Fibroblast of skin of abdomen (primary cell): ENCODE measurements at regions not wholly inside any gene's neighbourhood (a gene's known extent, or its start where the extent isn't known, plus 50 kb on each side); places are given as distances from the start of the nearest gene placed in this dataset.

Source experiments
- DNase-seq: peaks from one replicate; pipeline ENCODE4 v3.0.0-alpha.2; 2013

DNA sequence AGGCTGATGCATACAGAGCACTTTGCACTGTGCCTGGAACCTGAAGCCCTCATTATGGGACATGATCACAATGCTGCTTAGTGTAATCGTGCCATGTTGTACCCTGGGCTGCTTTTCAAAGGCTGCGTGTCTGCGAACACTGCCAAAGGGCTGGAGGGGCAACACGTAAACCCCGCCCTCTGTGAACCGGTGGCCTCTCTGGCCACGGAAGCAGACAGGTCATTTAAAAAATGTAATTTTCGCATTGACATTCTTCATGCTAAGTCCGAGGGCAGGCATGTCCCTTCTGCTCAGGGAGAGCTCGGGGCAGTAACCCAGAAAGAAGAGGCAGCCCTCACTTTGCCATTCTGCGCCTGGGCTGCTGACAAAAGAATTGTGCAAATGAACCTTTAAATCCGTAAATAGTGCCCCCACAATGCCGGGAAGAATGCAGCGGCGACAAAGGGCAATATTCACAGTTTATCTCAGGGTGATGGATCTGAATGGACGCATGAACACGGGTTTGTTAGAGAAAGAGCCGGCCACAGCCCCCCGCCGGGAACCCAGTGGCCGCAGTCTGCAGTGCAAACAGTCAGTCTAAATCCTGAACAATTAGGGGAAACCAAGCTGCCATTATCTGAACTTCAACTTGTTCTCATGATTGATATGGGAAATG, 226.1 kb downstream of the MYCN start:
- DNase-seq: no peak

DNA sequence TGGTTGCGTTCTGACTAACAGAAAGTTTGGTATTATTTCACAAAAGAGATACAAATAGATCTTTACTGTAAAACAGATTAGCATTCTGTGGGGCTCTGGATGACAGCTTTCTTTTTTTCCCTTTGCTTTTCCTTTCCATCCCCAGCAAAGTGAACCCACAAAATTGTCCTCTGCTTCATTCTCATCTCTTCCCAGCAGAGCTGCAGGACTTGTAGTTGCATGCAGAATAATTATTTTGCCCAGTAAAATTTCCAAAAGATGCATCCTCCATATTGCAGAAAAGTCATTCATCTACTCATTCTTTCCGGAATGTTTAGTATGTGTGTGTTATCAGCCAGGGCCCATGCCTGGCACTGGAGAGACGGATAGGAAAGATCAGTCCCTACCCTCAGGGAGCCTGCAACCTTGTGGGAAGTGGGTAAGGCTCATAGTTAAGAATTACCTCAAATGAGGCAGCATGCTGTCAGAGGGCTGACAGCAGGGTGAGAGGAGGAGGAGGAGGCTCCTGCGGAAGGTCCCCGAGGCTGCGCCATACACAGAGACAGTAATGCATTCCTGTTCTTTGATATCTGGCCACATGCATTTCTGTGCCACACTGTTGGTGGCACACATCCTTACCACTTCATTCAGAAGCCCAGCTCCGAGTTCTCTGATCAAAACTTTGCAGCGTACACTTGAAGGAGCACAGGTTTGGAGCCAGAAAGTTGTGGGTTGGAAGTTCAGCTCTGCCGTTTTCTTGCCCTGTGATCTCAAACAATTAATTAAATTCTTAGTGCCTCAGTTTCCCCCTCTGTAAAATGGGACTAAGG, 225.4 kb downstream of the MYCN start:
- DNase-seq: no peak

DNA sequence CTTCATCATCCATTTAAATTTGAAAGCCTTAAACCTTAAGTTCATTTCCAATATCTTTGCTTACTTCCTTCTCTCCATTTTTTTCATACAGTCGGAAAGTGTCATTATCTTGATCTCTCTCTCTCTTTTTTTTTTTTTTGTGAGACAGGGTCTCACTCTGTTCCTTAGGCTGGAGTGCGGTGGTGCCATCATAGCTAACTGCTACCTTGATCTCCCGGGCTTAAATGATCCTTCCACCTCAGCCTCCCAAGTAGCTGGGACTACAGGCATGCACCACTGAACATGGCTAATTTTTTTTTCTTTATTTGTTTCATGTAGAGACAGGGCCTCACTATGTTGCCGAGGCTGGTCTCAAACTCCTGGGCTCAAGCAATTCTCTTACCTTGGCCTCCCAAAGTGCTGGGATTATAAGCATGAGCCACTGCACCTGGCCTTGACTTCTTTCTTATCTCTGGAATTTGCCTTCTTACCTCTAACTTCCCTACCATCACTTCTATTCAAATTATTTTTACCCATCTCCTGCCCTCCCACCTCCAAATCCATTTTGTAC, 222.2 kb downstream of the MYCN start:
- DNase-seq: no peak

DNA sequence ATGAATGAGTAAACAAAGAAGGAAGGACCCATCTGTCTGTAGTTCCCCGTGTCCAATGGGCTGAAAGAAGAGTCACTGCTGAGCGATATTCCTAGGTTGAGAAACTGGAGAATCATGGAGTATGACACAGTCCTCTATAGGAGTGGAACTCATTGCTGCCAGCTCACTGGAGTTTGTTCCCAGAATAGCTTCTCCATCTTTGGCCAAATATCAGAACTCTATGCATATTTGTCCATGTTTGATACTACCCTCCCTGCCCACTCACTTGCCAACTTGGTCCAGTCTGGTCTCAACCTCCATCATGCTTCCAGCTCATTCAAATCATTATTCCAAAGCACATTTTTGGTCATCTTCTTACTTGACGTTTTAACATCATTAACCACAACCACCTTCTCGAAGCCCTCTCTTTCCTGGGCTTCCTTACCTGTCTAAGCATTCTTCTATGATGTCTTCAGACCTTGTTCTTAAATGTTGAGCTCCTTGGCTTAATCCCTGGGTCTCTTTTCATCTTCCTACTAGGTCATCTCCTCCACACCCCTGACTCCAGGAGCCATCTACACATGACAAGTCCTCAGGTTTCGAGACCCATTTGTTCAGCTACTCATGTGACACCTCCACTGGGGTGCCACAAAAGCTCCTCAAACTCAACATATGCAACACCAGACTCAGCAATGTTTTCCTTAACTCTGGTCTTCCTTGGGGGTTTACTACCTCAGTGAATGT, 221.6 kb downstream of the MYCN start:
- no peak for DNase-seq

DNA sequence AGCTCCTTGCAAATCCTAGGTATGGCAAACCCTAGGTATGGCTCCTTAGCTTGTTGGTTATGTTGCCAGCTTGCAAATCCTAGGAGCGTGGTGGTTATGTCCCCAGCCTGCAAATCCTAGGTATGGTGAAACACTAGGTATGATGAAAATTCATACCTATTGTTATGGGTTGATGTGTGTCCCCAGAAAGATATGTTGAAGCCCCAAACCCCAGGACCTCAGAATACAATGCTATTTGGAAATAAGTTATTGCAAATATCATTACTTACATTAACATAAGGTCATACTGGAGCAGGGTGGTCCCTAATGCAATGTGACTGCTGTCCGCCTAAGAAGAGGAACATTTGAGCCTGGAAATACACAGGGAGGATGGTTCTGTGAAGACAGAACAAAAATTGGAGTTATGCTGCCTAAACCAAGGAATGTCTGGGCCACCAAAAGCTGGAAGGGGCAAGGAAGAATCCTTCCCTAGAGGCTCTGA, 220.8 kb downstream of the MYCN start:
- DNase-seq: no peak

DNA sequence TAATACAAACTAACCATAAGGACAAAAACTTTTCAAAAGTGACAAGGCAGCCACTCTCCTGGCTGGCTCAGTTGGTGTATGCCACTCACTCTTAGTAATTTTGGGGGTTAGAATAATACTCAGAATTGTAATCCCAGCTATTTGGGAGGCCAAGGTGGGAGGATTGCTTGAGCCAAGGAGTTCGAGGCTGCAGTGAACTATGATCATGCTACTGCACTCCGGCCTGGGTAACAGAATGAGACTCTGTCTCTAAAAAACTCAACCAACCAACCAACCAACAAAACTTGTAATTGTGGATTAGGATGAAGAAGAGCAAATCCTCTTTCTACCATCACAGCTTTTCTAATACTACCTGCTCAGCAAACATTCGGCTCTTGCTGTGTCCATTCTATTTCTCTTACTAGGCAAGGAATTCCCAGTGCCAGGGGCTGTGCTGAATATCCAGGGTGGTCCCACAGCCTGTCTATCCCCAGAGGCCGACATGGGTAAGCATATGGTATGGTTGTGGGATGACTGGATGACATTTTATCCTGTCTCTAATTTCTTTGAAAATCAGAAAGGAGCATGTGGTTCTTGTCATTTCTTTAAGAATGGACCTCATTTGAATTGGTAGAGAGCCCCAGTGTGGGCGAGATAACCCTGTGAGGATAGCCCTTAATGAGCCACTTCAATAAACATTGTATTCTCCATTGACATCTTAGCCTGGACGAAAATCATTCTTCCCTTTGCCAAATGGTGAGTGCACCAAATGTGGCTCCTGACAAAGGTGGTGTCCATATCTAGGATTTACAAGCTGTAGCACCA, 220.1 kb downstream of the MYCN start:
- no peak for DNase-seq

- no peak for DNase-seq
Measured at GRCh38 chr2:16156411-16156810, 216.1 kb downstream of the MYCN start.

- DNase-seq: no peak
Measured at GRCh38 chr2:16155766-16156165, 215.4 kb downstream of the MYCN start.

- DNase-seq: no peak
Measured at GRCh38 chr2:16155366-16155765, 215.0 kb downstream of the MYCN start.

- no peak for DNase-seq
Measured at GRCh38 chr2:16154501-16155280, 214.3 kb downstream of the MYCN start.

GRCh38 chr2:16154061-16154460, 213.7 kb downstream of the MYCN start:
- no peak for DNase-seq

DNA sequence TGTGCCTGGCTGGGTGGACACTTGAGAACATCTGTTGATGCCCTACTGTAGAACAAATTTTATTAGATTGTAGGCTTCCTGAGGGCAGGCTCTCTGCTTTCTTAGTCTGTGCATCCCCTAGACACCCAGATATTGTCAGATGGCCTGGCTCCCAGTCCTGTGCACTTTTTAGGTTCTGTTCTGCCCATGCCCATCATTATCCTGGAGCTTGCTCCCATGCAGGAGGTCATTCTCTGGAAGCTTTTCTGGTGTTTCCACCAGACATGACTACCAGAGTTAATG, 213.3 kb downstream of the MYCN start:
- DNase-seq: no peak

DNA sequence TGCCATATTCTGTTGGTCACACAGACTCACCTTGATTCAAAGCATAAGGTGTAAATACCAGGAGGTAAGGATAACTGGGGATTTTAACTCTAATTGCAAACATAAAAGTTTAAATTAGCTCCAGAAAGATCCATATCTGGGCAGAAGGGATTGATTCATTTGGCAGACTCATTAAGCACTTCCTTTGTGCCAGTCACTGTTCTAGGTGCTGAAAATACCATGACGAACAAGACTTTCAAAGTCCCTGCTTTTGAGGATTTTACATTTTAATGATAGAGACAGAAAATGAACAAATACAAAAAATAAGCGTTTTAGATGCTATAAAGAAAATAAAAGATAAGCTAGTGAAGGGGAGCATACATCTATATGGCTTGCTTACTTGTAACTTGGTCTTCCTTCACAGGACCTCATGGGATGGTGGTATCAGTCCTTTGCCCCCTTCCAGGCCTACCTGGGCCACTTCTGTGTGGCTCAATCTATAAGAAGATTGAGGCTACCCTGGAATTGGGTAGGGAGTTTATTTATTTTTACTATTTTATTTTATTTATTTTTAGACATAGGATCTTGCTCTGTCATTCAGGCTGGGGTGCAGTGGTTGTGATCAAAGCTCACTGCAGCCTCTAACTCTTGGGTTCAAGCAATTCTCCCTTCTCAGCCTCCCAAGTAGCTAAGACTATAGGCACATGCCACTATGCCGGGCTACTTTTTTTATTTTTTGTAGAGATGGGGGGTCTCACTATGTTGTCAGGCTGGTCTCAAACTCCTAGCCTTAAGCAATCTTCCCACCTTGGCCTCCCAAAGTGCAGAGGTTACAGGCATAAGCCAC, 212.8 kb downstream of the MYCN start:
- DNase-seq: no peak

DNA sequence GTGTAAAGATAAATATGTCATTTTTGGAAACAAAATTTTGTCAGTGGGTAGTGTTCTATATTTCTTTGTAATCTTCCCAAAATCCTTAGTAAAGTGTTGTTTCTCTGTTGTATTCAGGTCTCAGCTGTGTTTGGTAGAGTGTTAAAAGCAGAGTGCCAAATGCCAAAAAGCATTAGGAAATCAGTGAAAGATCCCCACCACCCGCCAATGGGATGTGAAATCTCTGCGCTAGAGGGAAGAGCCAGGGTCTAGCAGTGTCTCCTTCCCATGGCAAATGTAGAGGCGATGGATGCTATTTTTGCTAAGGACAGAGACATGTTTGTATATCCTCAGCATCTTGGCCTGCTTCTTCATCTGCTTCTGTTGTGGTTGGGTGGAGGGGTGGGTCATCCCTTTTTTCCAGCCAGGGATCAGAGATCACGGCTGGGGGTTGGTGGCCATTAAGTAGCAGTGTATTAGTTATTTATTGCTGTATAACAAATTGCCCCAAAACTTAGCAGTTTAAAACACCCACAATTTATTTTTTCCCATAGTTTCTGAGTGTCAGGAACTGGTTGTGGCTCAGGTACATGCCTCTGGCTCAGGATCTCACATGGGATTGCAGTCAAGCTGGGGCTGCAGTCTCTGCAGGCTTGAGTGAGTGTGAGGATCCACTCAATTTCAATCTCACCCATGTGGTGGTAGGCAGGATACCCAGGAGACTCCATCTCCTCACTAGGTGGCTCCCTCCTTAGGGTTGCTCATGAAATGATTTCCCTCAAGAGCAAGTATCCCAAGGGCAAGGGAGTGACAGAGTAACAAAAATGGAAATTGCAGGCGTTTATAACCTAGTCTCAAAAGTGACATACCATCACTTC, 211.9 kb downstream of the MYCN start:
- no peak for DNase-seq

- DNase-seq: no peak
Measured at GRCh38 chr2:16151651-16152050, 211.3 kb downstream of the MYCN start.

DNA sequence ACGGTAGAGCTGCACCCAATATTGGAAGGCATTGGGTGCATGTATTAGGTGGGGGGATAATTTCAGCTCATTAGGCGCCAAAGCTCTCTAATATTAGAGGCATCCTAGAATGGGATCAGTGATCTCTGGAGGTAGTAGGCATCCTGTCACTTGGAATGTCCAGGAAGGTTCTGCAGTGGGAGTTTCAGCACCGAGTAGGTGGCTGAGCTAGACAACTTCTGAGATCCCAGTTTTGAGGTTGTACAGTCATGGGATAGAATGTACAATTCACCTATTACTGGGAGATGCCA, 210.9 kb downstream of the MYCN start:
- no peak for DNase-seq

- DNase-seq: no peak
Measured at GRCh38 chr2:16150456-16151280, 210.3 kb downstream of the MYCN start.

GRCh38 chr2:16149349-16150243, 209.2 kb downstream of the MYCN start:
- no peak for DNase-seq
